ENCODE measurements at regions not wholly inside any gene's neighbourhood (a gene's known extent, or its start where the extent isn't known, plus 50 kb on each side); places are given as distances from the start of the nearest gene placed in this dataset.

DNA sequence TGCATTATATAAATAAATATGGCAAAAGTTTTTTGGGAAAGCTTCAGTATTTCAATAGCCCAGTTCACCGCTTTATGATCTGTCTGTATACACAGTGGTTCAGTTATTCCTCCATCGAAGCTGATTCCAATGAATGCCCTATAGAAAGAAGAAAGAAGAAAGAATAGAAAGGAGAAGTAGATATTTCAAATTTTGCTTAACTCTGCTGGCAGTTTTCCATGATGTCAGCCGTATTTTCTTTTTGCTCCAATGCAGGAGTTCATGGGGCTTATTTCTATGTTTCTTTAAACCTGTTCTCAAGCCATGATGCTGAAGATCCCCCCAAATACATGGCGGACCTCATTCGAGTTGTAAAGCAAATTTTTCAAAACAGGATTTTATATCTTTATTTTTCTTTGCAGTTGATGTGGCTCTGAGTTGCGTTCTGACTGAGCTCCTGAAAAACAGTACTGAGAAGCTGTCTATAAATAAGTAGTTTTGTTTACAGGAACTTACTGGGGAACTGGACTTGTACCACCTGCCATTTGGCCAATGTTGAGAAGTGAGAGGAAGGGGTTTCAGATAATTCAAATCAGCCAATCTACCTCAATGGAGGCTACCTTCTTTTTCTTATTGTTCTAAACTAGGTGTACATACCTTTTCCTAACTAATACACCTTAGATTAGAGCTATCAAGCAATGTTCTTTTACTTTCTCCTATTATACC is 418.5 kb upstream of the MEF2C start:
- TF ChIP-seq POLR2AphosphoS5 (IDR thresholded peaks at IDR 0.05; ENCODE audit: low read depth, low read length) (no peak), PAX5 (IDR thresholded peaks at IDR 0.05; ENCODE audit: insufficient read depth, low read length, severe bottlenecking) (no peak)
